GM18505 (cell line): ENCODE measurements at regions not wholly inside any gene's neighbourhood (a gene's known extent, or its start where the extent isn't known, plus 50 kb on each side); places are given as distances from the start of the nearest gene placed in this dataset.

Experiments used
- ATAC-seq: cut with Tn5 transposase; IDR thresholded peaks from one replicate; pipeline ENCODE4 v1.9.1; 2021; ENCODE audit not compliant: unreplicated experiment
- POLR2A ChIP-seq: IDR thresholded peaks from 4 replicates; pipeline ENCODE4 v1.6.1; 2011; ENCODE audit warnings: borderline replicate concordance; ENCODE audit not compliant: insufficient read depth, insufficient read length; ENCODE audit errors: extremely low read depth

DNA sequence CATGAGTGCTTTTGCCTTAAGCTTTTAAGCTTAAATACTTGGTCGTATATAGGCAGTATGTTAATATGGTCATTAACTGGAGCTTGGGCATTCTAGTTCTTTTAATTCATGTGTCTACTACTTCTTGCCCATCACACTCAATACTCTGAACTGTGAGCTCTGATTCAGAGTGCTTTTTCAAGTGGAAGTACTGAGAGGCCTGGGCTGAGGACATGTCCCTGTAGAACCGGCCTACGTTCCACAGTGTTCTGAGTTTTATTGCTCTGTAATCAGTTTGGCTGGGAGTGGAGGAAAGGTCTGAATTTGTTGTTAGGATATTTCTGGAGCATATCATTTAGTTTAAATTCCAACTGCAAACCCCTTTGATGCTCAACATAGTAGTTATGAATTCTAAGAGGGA is 1744.8 kb upstream of the MIR17HG start:
- no peak for ATAC-seq
- TF ChIP-seq POLR2A = no peak

DNA sequence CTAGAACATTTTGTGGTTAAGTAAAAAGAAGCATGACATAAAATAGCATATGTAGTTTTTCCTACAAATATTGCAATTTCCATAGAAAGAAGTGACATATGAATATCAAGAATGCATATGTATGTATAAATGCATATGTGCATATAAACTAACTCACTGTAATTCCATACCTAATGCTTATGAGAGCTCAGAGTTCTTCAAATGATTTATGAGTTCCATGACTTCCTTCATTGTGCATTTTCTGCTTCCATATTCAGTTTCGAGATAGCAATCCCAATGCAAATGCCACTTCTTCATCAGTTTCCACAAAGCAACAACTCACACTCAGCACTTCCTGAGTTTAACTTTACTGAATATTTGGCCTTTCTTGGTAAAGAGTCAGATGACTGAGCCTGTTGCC is 1744.3 kb upstream of the MIR17HG start:
- ATAC-seq = no peak
- no peak for TF ChIP-seq POLR2A

DNA sequence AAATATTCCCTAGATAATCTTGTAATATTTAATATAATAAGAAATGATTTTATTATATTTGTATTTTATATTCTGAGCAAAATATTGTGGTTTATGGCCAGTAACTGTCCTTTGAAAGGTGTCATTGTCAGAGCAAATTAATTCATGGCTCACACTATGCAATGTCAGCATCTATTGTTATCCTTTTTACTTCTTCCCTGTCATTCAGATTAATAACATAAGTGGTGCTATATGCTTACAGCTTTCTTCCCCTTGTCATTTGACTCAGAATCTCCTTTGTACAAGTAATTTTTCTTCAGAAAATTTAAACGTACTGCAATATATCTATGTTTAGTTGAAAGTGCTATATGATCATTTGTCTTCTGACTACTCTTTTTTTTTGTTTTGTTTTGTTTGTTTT is 1738.2 kb upstream of the MIR17HG start:
- no peak for ATAC-seq
- TF ChIP-seq POLR2A = no peak

DNA sequence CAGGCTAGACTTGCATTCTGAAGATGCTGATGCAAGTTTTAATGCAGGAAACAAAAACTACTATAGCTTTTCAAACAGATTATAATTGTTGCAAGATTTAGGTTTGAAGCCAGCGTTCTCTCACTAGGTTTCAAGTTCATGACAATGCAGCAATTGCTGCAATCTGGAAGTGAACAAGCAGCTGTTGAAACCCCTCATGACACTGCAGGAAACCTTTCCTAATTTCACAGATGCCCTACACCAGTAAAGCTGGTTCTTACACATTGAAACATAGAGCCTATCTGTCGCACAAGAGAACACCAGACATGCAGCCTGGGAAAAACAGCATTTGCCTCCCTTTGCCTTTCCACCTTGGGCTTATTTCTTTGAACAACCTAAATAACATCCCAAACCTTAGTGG is 1737.2 kb upstream of the MIR17HG start:
- TF ChIP-seq POLR2A = no peak
- no peak for ATAC-seq

DNA sequence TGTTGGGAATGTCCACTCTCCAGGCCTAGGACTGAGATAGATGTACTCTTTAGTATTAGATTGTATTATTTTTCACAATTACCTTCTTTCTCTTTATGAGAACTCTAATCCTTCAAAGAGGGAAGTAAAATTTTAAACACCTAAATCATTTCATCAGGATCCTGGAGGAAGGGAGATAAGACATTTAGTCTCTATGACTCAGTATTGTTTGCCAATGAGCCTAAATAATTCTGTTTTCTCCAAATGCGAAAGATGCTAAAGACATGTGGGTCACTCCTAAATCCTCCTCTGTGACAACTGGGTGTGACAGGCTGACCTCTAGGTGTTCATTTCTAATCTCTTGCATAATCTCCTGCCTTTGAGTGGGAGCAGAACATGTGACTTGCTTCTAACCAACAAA is 1736.6 kb upstream of the MIR17HG start:
- TF ChIP-seq POLR2A = no peak
- ATAC-seq = no peak

DNA sequence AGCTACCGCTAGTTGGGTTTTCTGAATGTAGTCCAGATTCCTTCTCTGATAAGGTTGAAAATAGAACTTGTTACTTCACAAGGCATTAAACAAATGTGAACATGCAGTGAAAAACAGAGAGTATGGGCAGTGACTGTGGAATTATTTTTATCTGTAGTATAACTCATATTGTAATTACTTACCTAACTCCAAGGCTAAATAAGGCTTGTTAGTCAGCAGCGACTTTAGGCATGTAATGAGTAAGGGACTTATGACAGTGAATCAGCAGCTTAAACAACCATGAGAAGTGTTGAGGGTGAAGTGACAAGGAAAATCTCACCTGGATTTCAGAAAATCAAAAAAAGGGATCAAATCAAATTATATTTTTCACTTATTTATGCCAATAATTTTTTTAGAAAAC is 1719.5 kb upstream of the MIR17HG start:
- ATAC-seq = no peak
- TF ChIP-seq POLR2A = no peak

DNA sequence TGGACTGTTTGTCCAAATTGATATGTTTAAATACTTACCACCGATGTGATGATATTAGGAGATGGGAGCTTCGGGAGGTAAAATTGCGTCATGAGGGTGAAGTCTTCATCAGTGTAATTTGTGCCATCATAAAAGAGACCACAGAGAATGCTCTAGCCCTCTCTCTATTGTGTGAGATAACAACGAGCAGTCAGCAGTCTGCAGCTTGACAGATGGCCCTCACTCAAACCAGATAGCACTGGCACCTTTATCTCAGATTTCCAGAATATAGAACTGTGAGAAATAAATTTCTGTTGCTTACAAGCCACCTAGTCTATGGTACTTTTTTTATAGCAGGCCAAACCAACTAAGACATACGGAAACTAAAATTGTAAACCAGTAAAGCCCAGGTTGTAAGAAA is 1718.9 kb upstream of the MIR17HG start:
- no peak for ATAC-seq
- TF ChIP-seq POLR2A = no peak

DNA sequence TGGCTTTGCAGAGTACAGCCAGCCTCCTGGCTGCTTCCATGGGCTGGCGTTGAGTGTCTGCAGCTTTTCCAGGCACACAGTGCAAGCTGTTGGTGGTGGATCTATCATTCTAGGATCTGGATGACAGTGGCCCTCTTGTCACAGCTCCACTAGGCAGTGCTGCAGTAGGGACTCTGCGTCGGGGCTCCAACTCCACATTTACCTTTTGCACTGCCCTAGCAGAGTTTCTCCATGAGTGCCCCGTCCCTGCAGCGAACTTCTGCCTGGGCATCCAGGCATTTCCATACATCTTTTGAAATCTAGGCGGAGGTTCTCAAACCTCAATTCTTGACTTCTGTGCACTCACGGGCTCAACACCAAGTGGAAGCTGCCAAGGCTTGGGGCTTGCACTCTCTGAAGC is 1697.3 kb upstream of the MIR17HG start:
- ATAC-seq = no peak
- no peak for TF ChIP-seq POLR2A

DNA sequence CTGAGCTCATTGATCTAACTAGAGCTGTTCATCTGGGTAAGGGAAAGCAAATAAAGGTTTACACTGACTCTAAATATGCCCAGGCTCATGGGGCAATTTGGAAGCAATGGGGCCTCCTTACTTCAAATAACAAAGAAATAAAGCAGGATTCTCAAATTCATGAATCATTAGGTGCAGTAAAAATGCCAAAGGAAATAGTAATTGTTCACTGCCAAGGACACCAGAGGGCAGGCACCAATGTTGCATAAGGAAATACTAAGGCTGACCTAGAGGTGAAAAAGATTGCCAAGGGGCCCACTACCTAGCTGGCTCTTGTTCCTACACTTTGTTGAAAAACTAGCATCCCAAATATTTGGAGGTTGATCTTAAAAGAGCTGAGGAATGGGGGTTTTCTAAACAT is 1686.7 kb upstream of the MIR17HG start:
- TF ChIP-seq POLR2A = no peak
- no peak for ATAC-seq

DNA sequence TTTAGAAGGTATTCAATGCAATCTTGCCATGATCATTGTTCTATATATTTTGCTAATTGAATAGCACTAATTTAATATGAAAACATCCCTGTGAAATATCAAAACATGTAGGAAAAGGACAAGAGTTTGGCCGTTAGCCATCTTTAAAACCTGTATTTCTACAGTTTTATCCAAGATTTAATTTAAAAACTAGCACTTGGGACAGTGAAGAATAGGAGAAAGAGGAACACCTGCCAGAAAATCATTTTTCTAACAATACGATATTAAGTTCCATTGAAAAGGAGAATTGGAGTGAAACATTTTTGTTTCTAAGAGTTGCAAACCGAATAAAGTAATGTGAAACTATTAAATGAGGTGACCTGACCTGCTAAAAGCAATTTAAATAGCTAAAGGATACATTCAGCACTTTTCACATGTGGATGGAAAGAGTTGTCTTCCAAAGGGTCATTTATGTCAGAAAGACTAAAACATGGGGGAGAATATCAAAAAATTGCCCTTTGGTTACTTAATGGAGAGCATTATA is 1673.6 kb upstream of the MIR17HG start:
- no peak for TF ChIP-seq POLR2A
- no peak for ATAC-seq

DNA sequence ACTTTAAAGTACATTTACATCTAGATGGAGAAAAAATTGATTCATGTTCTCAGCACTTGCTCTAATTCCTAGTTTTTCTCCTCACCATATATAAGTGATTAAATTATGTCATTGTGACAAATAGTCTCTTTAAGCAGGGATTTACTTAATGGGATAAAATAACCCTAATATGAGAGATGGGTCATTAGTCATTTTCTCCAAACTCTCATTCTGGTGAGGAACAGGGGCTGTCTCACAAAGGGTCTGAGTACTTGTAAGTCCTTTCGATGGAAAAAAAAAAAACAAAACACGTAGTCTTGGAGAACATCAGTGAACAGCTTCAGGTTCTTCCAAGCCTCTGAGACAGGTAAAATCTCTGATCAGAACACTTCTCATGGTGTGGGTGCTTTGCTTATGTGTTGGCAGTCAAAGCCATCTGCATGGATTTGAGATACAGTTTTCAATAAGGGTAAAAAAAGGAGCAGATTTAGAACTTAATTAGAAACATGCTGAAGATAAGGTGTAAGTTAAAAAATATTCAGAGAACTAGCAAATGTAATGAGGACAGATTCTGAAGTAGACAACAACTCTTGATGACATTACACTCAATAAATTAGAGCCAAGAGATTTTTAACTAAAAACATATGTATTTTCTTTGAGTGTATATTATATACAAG is 1668.9 kb upstream of the MIR17HG start:
- TF ChIP-seq POLR2A = no peak
- no peak for ATAC-seq

DNA sequence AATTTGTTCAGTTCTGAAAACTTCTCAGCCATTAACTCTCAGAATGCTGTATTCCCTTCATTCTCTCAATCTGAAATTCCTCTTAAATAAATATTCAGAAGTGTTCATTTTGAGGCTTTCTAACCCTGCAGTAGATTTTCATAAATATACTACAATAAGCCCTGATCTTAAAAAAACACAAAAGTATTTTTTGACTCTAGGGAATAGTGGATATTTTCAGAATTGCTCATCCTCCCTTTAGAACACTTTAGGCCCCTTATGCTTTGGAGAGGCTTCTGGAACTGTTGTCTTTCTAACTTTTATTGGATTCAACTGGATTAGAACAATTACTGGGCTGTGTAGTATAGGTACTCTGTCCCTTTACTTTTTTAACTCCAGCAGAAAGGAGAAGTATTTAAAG is 1662.6 kb upstream of the MIR17HG start:
- TF ChIP-seq POLR2A = no peak
- ATAC-seq = no peak

DNA sequence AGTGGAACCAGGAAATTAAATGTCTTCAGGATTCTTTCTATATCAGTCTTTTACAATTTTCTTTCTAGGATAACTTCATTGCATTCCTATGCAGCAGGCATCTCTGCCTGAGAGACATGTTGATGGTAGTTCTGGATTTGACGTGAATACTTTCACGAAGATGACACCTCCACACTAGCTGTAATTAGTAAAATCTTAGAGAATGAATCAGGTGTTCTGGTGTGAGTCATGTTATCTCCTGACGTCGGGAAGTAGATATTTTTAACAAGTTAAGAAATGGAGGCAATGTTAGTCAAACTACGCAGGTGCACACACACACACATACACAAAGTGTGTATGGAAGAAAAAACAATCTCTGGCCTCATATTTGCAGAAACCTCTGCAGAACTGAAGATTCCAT is 1661.3 kb upstream of the MIR17HG start:
- no peak for ATAC-seq
- no peak for TF ChIP-seq POLR2A

DNA sequence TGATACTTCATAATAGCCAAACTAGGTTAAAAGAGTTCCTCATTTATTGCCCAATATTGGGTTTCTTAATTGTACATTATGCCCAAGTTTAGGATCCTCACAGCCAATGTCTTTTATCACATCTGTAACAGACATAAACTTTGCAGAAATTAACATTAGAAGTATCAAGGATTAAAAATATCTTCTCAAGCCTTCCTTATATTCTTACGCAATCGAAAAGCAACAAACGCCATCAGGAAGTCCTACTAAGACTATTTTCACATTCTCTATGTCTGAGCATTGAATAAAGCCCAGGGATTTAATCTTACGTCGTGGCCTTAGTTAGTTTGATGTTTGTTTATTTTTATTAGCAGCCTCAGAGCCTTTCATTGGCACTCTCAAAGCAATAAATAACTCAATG is 1660.4 kb upstream of the MIR17HG start:
- no peak for ATAC-seq
- TF ChIP-seq POLR2A = no peak

DNA sequence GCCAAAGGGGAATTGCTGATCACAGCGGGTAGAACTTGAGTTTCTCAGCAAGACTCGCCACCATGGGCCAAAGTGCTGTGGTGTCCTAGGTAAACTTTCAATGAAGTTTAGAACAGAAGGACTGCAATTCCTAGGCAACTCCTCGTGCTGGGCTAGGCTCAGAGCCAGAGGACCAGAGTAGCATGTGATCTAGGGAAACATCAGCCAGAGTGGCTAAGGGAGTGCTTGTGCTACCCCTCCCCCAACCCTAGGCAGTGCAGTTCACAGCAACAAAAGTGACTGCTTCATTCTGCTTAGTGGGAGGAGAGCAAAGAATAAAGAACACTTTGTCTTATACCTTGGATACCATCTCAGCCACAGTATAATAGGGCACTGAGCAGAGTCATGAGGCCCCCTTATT is 1658.6 kb upstream of the MIR17HG start:
- ATAC-seq = no peak
- TF ChIP-seq POLR2A = no peak
